Neural cell (in vitro differentiated cells): ENCODE measurements at regions not wholly inside any gene's neighbourhood (a gene's known extent, or its start where the extent isn't known, plus 50 kb on each side); places are given as distances from the start of the nearest gene placed in this dataset.

Source experiments
- CTCF ChIP-seq: fragments of 450-650 bp; IDR thresholded peaks from 2 replicates; pipeline ENCODE4 v1.5.1; 2014; ENCODE audit warnings: antibody characterized with exemption, mild to moderate bottlenecking, moderate library complexity; ENCODE audit not compliant: poor library complexity, severe bottlenecking
- EZH2 ChIP-seq: fragments of 200-600, 300-800 bp; shearing (Covaris generic), sonication (generic); IDR thresholded peaks from 2 replicates; pipeline ENCODE4 v1.6.1; 2014; ENCODE audit warnings: antibody characterized with exemption, low read length, borderline replicate concordance, mild to moderate bottlenecking; ENCODE audit not compliant: insufficient read depth, poor library complexity, severe bottlenecking
- MXI1 ChIP-seq: fragments of 450-650 bp; conservative IDR thresholded peaks from 2 replicates; pipeline ENCODE4 v1.6.1; 2014; ENCODE audit warnings: antibody characterized with exemption, mild to moderate bottlenecking; ENCODE audit not compliant: poor library complexity, severe bottlenecking
- POLR2AphosphoS5 ChIP-seq: IDR thresholded peaks from 2 replicates; pipeline ENCODE4 v1.6.1; 2012

- no peak for TF ChIP-seq EZH2
- TF ChIP-seq POLR2AphosphoS5, result no peak
- TF ChIP-seq CTCF, result no peak
- no peak for TF ChIP-seq MXI1
These were observed 992.7 kb downstream of the TTLL7 start for GRCh38 chr1:83006271-83006670.
